Erythroblast (primary cell): ENCODE measurements at regions not wholly inside any gene's neighbourhood (a gene's known extent, or its start where the extent isn't known, plus 50 kb on each side); places are given as distances from the start of the nearest gene placed in this dataset.

Source experiments
- GATA1 ChIP-seq: IDR thresholded peaks from 2 replicates; pipeline ENCODE4 v1.6.1; 2011; ENCODE audit warnings: low read depth, mild to moderate bottlenecking, control low read depth, low read length, moderate library complexity
- POLR2A ChIP-seq: IDR thresholded peaks from 2 replicates; pipeline ENCODE4 v1.6.1; 2011; ENCODE audit warnings: mild to moderate bottlenecking, low read length

GRCh38 chr7:117946151-117946633 is 73.0 kb upstream of the CTTNBP2 start:
- TF ChIP-seq POLR2A, result no peak
- no peak for TF ChIP-seq GATA1
